ENCODE measurements at regions not wholly inside any gene's neighbourhood (a gene's known extent, or its start where the extent isn't known, plus 50 kb on each side); places are given as distances from the start of the nearest gene placed in this dataset.
"Not testable (repeated sequence)": the region's sequence is repeated elsewhere in the genome, so short reads cannot be mapped to it uniquely, and the experiment has no call there.

GRCh38 chr1:47491341-47491753 lies 53.5 kb downstream of the FOXD2 start:
- DNase-seq = no peak

GRCh38 chr1:47495176-47495713 lies 57.4 kb downstream of the FOXD2 start:
- no peak for DNase-seq

GRCh38 chr1:47498551-47498950 lies 60.7 kb downstream of the FOXD2 start:
- no peak for DNase-seq

GRCh38 chr1:47501069-47501468 lies 63.2 kb downstream of the FOXD2 start:
- DNase-seq = no peak

GRCh38 chr1:47502746-47503370 lies 65.0 kb downstream of the FOXD2 start:
- DNase-seq = no peak

GRCh38 chr1:47504840-47505239 lies 67.0 kb downstream of the FOXD2 start:
- not testable (repeated sequence) for DNase-seq

- DNase-seq = no peak
Observed at GRCh38 chr1:47505267-47505666, 67.4 kb downstream of the FOXD2 start.

GRCh38 chr1:47506053-47506452 lies 68.2 kb downstream of the FOXD2 start:
- DNase-seq = no peak

- DNase-seq = no peak
Observed at GRCh38 chr1:47507144-47507543, 69.3 kb downstream of the FOXD2 start.

- peak; percentile 23 for DNase-seq
Observed at GRCh38 chr1:47507881-47508701, 70.2 kb downstream of the FOXD2 start.

- DNase-seq = peak; percentile 57
Observed at GRCh38 chr1:47508702-47509431, 71.0 kb downstream of the FOXD2 start.

GRCh38 chr1:47510282-47510811 lies 72.5 kb downstream of the FOXD2 start:
- no peak for DNase-seq

GRCh38 chr1:47511825-47512224 lies 74.0 kb downstream of the FOXD2 start:
- no peak for DNase-seq

- DNase-seq = no peak
Observed at GRCh38 chr1:47513393-47513792, 75.5 kb downstream of the FOXD2 start.

GRCh38 chr1:47514229-47514628 lies 76.4 kb downstream of the FOXD2 start:
- DNase-seq = no peak

- no peak for DNase-seq
Observed at GRCh38 chr1:47515164-47515789, 77.4 kb downstream of the FOXD2 start.

GRCh38 chr1:47517946-47518345 lies 80.1 kb downstream of the FOXD2 start:
- DNase-seq = no peak

- DNase-seq = no peak
Observed at GRCh38 chr1:47519491-47519890, 81.6 kb downstream of the FOXD2 start.

GRCh38 chr1:47519971-47520370 lies 82.1 kb downstream of the FOXD2 start:
- DNase-seq = no peak

- DNase-seq = no peak
Observed at GRCh38 chr1:47521034-47521881, 83.4 kb downstream of the FOXD2 start.

GRCh38 chr1:47522935-47523834 lies 85.3 kb downstream of the FOXD2 start:
- DNase-seq = no peak
